ENCODE measurements at regions not wholly inside any gene's neighbourhood (a gene's known extent, or its start where the extent isn't known, plus 50 kb on each side); places are given as distances from the start of the nearest gene placed in this dataset.

DNA sequence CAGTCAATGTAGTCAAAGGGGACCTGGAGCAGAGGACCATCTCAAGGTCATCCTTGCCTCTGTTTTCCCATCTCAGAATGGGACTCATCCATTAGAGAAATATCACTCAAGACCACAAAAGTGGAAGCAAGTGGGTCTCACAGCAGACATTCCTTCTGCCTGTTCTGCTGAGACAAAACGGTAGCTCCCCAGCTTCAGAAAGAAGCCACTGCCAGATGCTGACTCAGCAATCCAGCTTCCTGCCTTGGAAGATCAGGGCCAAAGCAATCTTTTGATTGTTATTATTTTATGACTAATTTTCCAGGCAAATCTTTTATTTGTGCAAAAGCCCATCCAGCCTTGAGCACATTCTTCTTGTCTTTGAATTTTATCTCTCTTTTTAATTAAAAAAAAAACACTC, 86.8 kb downstream of the CCT6B start:
- Histone ChIP-seq H3K9ac (ENCODE audit: low read length) (no peak overlapping the region), H3K4me2 (ENCODE audit: low read length) (no peak overlapping the region), H4K20me1 (ENCODE audit: low read length) (no peaks in the 10 kb centered on the region), H3K4me1 (ENCODE audit: insufficient read depth, low read length) (no peaks in the 10 kb centered on the region), H2AFZ (ENCODE audit: low read length) (no peak overlapping the region), H3K36me3 (ENCODE audit: low read depth, low read length) (no peaks in the 10 kb centered on the region), H3K27ac (ENCODE audit: low read length) (no peak overlapping the region), H3K9me2 (replicated peaks; ENCODE audit: low read length) (no peaks in the 10 kb centered on the region), H3K79me2 (ENCODE audit: low read length) (no peaks in the 10 kb centered on the region), H3K27me3 (ENCODE audit: low read length) (no peaks in the 10 kb centered on the region), H3K9me3 (ENCODE audit: low read length) (no peaks in the 10 kb centered on the region), H3K4me3 (ENCODE audit: low read length) (no peak overlapping the region), H3F3A (ENCODE audit: low read length, unreplicated experiment) (no peaks in the 10 kb centered on the region)
- POLR2A ChIA-PET (ENCODE audit: unreplicated experiment): no interaction called here
- BruUV-seq (replicated peaks): no TSS peak
- no peak for DNase-seq
- intact Hi-C loops (cut with micrococcal nuclease): no loop called here
- ATAC-seq: no peak
- TF ChIP-seq EZH2phosphoT487 (IDR thresholded peaks at IDR 0.05; ENCODE audit: borderline replicate concordance, low read length) (no peak), EZH2 (IDR thresholded peaks at IDR 0.05; ENCODE audit: low read length, unreplicated experiment) (no peak), CTCF (conservative IDR thresholded peaks at IDR 0.05; ENCODE audit: low read depth, low read length) (no peak)
- CTCF ChIA-PET: no interaction called here

- DNase-seq: no peak
- no peaks in the 10 kb centered on the region for H4K20me1 ChIP-seq (ENCODE audit: low read length)
- no peak for ATAC-seq
- ChIA-PET CTCF (no interaction called here), POLR2A (ENCODE audit: unreplicated experiment) (no interaction called here)
- no peak overlapping the region for H2AFZ ChIP-seq (ENCODE audit: low read length)
- BruUV-seq (replicated peaks): no TSS peak
- no peak for TF ChIP-seq EZH2phosphoT487 (IDR thresholded peaks at IDR 0.05; ENCODE audit: borderline replicate concordance, low read length)
- no peak for TF ChIP-seq CTCF (conservative IDR thresholded peaks at IDR 0.05; ENCODE audit: low read depth, low read length)
- no peak for TF ChIP-seq EZH2 (IDR thresholded peaks at IDR 0.05; ENCODE audit: low read length, unreplicated experiment)
- no peak overlapping the region for H3K9ac ChIP-seq (ENCODE audit: low read length)
- no peaks in the 10 kb centered on the region for H3K27me3 ChIP-seq (ENCODE audit: low read length)
- H3K36me3 ChIP-seq (ENCODE audit: low read depth, low read length): no peaks in the 10 kb centered on the region
- H3K9me3 ChIP-seq (ENCODE audit: low read length): no peaks in the 10 kb centered on the region
- no peaks in the 10 kb centered on the region for H3K79me2 ChIP-seq (ENCODE audit: low read length)
- H3F3A ChIP-seq (ENCODE audit: low read length, unreplicated experiment): no peaks in the 10 kb centered on the region
- no peak overlapping the region for H3K4me3 ChIP-seq (ENCODE audit: low read length)
- intact Hi-C loops (cut with micrococcal nuclease): no loop called here
- no peak overlapping the region for H3K4me2 ChIP-seq (ENCODE audit: low read length)
- H3K9me2 ChIP-seq (replicated peaks; ENCODE audit: low read length): no peaks in the 10 kb centered on the region
- H3K27ac ChIP-seq (ENCODE audit: low read length): no peak overlapping the region
- no peaks in the 10 kb centered on the region for H3K4me1 ChIP-seq (ENCODE audit: insufficient read depth, low read length)
Observed at GRCh38 chr17:34872640-34873039, 88.6 kb downstream of the CCT6B start.

- BruUV-seq (replicated peaks): no TSS peak
- H2AFZ ChIP-seq (ENCODE audit: low read length): no peak overlapping the region
- ATAC-seq (no peak), DNase-seq (no peak)
- no peaks in the 10 kb centered on the region for H3K9me2 ChIP-seq (replicated peaks; ENCODE audit: low read length)
- ChIA-PET CTCF (no interaction called here), POLR2A (ENCODE audit: unreplicated experiment) (no interaction called here)
- H3K4me3 ChIP-seq (ENCODE audit: low read length): no peak overlapping the region
- no peaks in the 10 kb centered on the region for H4K20me1 ChIP-seq (ENCODE audit: low read length)
- no peaks in the 10 kb centered on the region for H3K36me3 ChIP-seq (ENCODE audit: low read depth, low read length)
- no peaks in the 10 kb centered on the region for H3F3A ChIP-seq (ENCODE audit: low read length, unreplicated experiment)
- H3K27ac ChIP-seq (ENCODE audit: low read length): no peak overlapping the region
- H3K4me2 ChIP-seq (ENCODE audit: low read length): no peak overlapping the region
- no peaks in the 10 kb centered on the region for H3K79me2 ChIP-seq (ENCODE audit: low read length)
- intact Hi-C loops (cut with micrococcal nuclease): no loop called here
- TF ChIP-seq EZH2phosphoT487 (IDR thresholded peaks at IDR 0.05; ENCODE audit: borderline replicate concordance, low read length) (no peak), CTCF (conservative IDR thresholded peaks at IDR 0.05; ENCODE audit: low read depth, low read length) (no peak), EZH2 (IDR thresholded peaks at IDR 0.05; ENCODE audit: low read length, unreplicated experiment) (no peak)
- no peaks in the 10 kb centered on the region for H3K9me3 ChIP-seq (ENCODE audit: low read length)
- H3K4me1 ChIP-seq (ENCODE audit: insufficient read depth, low read length): no peaks in the 10 kb centered on the region
- no peak overlapping the region for H3K9ac ChIP-seq (ENCODE audit: low read length)
- H3K27me3 ChIP-seq (ENCODE audit: low read length): peaks cover 6% of the 10 kb centered on the region; the same call in 1 of the 2 replicates
Observed at GRCh38 chr17:34869641-34870040, 91.6 kb downstream of the CCT6B start.

Data from PC-3 (cell line).